Sigmoid colon (tissue), 6 donors: ENCODE measurements at regions not wholly inside any gene's neighbourhood (a gene's known extent, or its start where the extent isn't known, plus 50 kb on each side); places are given as distances from the start of the nearest gene placed in this dataset.
"Not testable (repeated sequence)": the region's sequence is repeated elsewhere in the genome, so short reads cannot be mapped to it uniquely, and the experiment has no call there.

ENCODE experiments used
- DNase-seq: peaks from one replicate; pipeline ENCODE4 v3.0.0-alpha.2; 2019
- H3K27ac ChIP-seq, 4 donors: fragments of 200-600 bp; sonication (generic); one replicate each; pipeline ENCODE4 v1.5.1; 2016 to 2019; ENCODE audit warnings: mild to moderate bottlenecking in 1 of 4
- H3K27me3 ChIP-seq, 3 donors: fragments of 200-600 bp; sonication (generic); one replicate each; pipeline ENCODE4 v1.5.1; 2019; ENCODE audit warnings: mild to moderate bottlenecking in 1 of 3
- H3K36me3 ChIP-seq, 4 donors: fragments of 200-600 bp; sonication (generic); one replicate each; pipeline ENCODE4 v1.5.1; 2016 to 2019
- H3K4me1 ChIP-seq, 4 donors: fragments of 200-600 bp; sonication (generic); one replicate each; pipeline ENCODE4 v1.5.1; 2017 to 2019
- H3K4me3 ChIP-seq, 4 donors: fragments of 200-600 bp; sonication (generic); one replicate each; pipeline ENCODE4 v1.5.1; 2017 to 2019; ENCODE audit warnings: mild to moderate bottlenecking in 2 of 4, moderate library complexity in 1 of 4
- H3K9me3 ChIP-seq, 4 donors: fragments of 200-600 bp in 3 of 4; sonication (generic) in 3 of 4; one replicate each; pipeline versions ENCODE4 v1.5.1 to v1.6.1; 2013 to 2019
- CTCF ChIP-seq, 4 experiments: fragments of 450-650 bp in 3 of 4; fragments of 200-600 bp in 1 of 4; IDR thresholded peaks; one replicate each; pipeline ENCODE4 v1.5.1; 2016 to 2019; ENCODE audit warnings: antibody characterized with exemption in 4 of 4, mild to moderate bottlenecking in 3 of 4, moderate library complexity in 2 of 4
- EP300 ChIP-seq, 4 donors: sonication (generic); formaldehyde crosslinking; IDR thresholded peaks; one replicate each; pipeline ENCODE4 v1.6.1; 2017; ENCODE audit warnings: antibody characterized with exemption in 4 of 4
- POLR2A ChIP-seq, 2 donors: fragments of 450-650 bp; IDR thresholded peaks; one replicate each; pipeline ENCODE4 v1.6.1; 2016; ENCODE audit warnings: antibody characterized with exemption in 2 of 2, mild to moderate bottlenecking in 2 of 2, moderate library complexity in 2 of 2
- POLR2AphosphoS5 ChIP-seq, 4 donors: sonication (generic); formaldehyde crosslinking; IDR thresholded peaks; one replicate each; pipeline ENCODE4 v1.6.1; 2017; ENCODE audit warnings: antibody characterized with exemption in 4 of 4
- WGBS, 2 donors: extraction: QIAGEN DNeasy Blood & Tissue Kit; methylation state at CpG; one replicate each; pipeline ENCODE4 v1.1.7; 2013; 5-methylcytosine and 5-hydroxymethylcytosine counted together
- intact Hi-C: fragments of 100-400 bp; cut with DNase I; formaldehyde crosslinking; loops from one replicate; pipeline ENCODE4 v1.15.1; 2023
- donor health status: healthy with polysubstance abuse.
- donor health status: healthy.

- Histone ChIP-seq H3K4me1 (no peaks in the 10 kb centered on the region), H3K9me3 (no peaks in the 10 kb centered on the region), H3K36me3 (no peaks in the 10 kb centered on the region), H3K27me3 (peaks cover 0 to 10% (median 0%) of the 10 kb centered on the region in 3 donors), H3K27ac (no peak overlapping the region), H3K4me3 (no peak overlapping the region)
- 91% methylated on average over 8 of the region's 8 CpGs for WGBS, 2 donors
- intact Hi-C loops = no loop called here
- TF ChIP-seq POLR2AphosphoS5 (IDR thresholded peaks at IDR 0.05) = no peak
- TF ChIP-seq CTCF (IDR thresholded peaks at IDR 0.05) = no peak
- TF ChIP-seq EP300 (IDR thresholded peaks at IDR 0.05) = no peak
- TF ChIP-seq POLR2A (IDR thresholded peaks at IDR 0.05) = no peak
- no peak for DNase-seq
Measured at GRCh38 chr17:11151818-11152425, 89.1 kb upstream of the SHISA6 start.

- H3K4me3 ChIP-seq, H3K36me3 ChIP-seq, DNase-seq, H3K27me3 ChIP-seq, H3K9me3 ChIP-seq, H3K4me1 ChIP-seq, intact Hi-C loops, H3K27ac ChIP-seq: not testable (repeated sequence)
- WGBS, 2 donors = 80 to 89% methylated on average over 19 of the region's 19 CpGs
Measured at GRCh38 chr17:11150906-11151511, 90.0 kb upstream of the SHISA6 start.

GRCh38 chr17:11144358-11145233, 96.4 kb upstream of the SHISA6 start:
- no peaks in the 10 kb centered on the region for H3K4me1 ChIP-seq
- 26 to 48% methylated on average over 7 of the region's 7 CpGs for WGBS, 2 donors
- no peaks in the 10 kb centered on the region for H3K36me3 ChIP-seq
- intact Hi-C loops = loop anchor here (1.0 kb wide), 1 partner anchor 268 kb away; no protein-coding TSS in a partner anchor
- no peak for DNase-seq
- H3K27ac ChIP-seq = no peak overlapping the region
- no peaks in the 10 kb centered on the region for H3K27me3 ChIP-seq
- no peak overlapping the region for H3K4me3 ChIP-seq
- H3K9me3 ChIP-seq = no peaks in the 10 kb centered on the region
- TF ChIP-seq CTCF (IDR thresholded peaks at IDR 0.05) (peak in 3 of 4 experiments; percentile 38 to 49 (median 44)), EP300 (IDR thresholded peaks at IDR 0.05) (no peak), POLR2A (IDR thresholded peaks at IDR 0.05) (no peak)

- WGBS, 2 donors = 4 to 45% methylated on average over 1 of the region's 1 CpG
- Histone ChIP-seq H3K27me3 (no peaks in the 10 kb centered on the region), H3K4me1 (no peaks in the 10 kb centered on the region), H3K36me3 (no peaks in the 10 kb centered on the region), H3K4me3 (no peak overlapping the region), H3K9me3 (no peaks in the 10 kb centered on the region), H3K27ac (no peak overlapping the region)
- TF ChIP-seq CTCF (IDR thresholded peaks at IDR 0.05) = no peak
- TF ChIP-seq POLR2A (IDR thresholded peaks at IDR 0.05) = no peak
- no peak for TF ChIP-seq POLR2AphosphoS5 (IDR thresholded peaks at IDR 0.05)
- no peak for TF ChIP-seq EP300 (IDR thresholded peaks at IDR 0.05)
- intact Hi-C loops = no loop called here
- no peak for DNase-seq
Measured at GRCh38 chr17:11142231-11142630, 98.8 kb upstream of the SHISA6 start.

GRCh38 chr17:11140501-11140900, 100.5 kb upstream of the SHISA6 start:
- Histone ChIP-seq H3K9me3 (no peaks in the 10 kb centered on the region), H3K27me3 (no peaks in the 10 kb centered on the region), H3K4me3 (no peak overlapping the region), H3K27ac (no peak overlapping the region), H3K4me1 (no peaks in the 10 kb centered on the region), H3K36me3 (no peaks in the 10 kb centered on the region)
- TF ChIP-seq CTCF (IDR thresholded peaks at IDR 0.05) = no peak
- no peak for TF ChIP-seq EP300 (IDR thresholded peaks at IDR 0.05)
- TF ChIP-seq POLR2AphosphoS5 (IDR thresholded peaks at IDR 0.05) = no peak
- TF ChIP-seq POLR2A (IDR thresholded peaks at IDR 0.05) = no peak
- DNase-seq = no peak
- intact Hi-C loops = no loop called here
- WGBS, 2 donors = 71 to 72% methylated on average over 4 of the region's 4 CpGs
